ENCODE measurements at regions not wholly inside any gene's neighbourhood (a gene's known extent, or its start where the extent isn't known, plus 50 kb on each side); places are given as distances from the start of the nearest gene placed in this dataset.

GRCh38 chr6:21349834-21350233 lies 243.7 kb upstream of the SOX4 start:
- BruUV-seq (replicated peaks): no TSS peak
- Histone ChIP-seq H3K36me3 (ENCODE audit: control insufficient read depth, insufficient read depth, low read length) (no peaks in the 10 kb centered on the region), H3K4me3 (ENCODE audit: low read depth, low read length) (no peak overlapping the region), H3K4me1 (no peaks in the 10 kb centered on the region), H3K27me3 (replicated peaks; ENCODE audit: control insufficient read depth, insufficient read depth, low read length) (no peaks in the 10 kb centered on the region), H3K9me3 (no peaks in the 10 kb centered on the region)
- Mint-ChIP-seq H3K4me1 (ENCODE audit: low read depth, unreplicated experiment) (peaks cover 8% of the 10 kb centered on the region), H3K27me3 (ENCODE audit: insufficient read depth, unreplicated experiment) (no peaks in the 10 kb centered on the region), H3K4me3 (ENCODE audit: unreplicated experiment) (no peak overlapping the region), H3K27ac (ENCODE audit: unreplicated experiment) (no peak overlapping the region), H3K9me3 (ENCODE audit: unreplicated experiment) (no peaks in the 10 kb centered on the region), H3K36me3 (ENCODE audit: insufficient read depth, unreplicated experiment) (no peaks in the 10 kb centered on the region)
- no peak for TF ChIP-seq CTCF (IDR thresholded peaks at IDR 0.05; ENCODE audit: insufficient read depth in 1 of 2, low read depth in 1 of 2, low read length in 1 of 2, severe bottlenecking in 1 of 2, unreplicated experiment in 1 of 2)
- ChIA-PET POLR2A (interaction anchor here (0.6 kb wide), 1 partner anchor 926 kb away, joined by 3 read pairs; no protein-coding TSS in a partner anchor), CTCF (no interaction called here)
- intact Hi-C loops (cut with micrococcal nuclease; ENCODE audit: unreplicated experiment): no loop called here
- DNase-seq: no peak

DNA sequence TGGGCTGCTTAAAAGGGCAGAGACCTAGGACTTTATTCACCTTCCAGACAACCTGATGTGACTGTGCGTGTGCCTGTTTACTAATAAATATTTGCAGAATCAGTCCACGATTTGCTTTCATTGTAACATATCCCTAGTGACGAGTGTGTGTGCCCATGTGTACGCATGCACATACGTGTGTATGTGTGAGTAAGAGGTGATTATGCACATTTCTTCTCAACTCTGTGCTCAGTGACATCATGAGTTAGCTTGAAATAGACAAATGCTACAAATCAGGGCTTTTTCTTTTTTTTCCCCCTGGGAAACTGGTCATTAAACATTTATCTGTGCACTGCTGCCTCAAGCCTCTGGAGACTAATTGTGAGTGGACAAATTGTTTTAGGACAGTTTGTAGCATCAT lies 242.6 kb upstream of the SOX4 start:
- peaks cover 14% of the 10 kb centered on the region for H3K4me1 Mint-ChIP-seq (ENCODE audit: low read depth, unreplicated experiment)
- intact Hi-C loops (cut with micrococcal nuclease; ENCODE audit: unreplicated experiment): no loop called here
- ChIA-PET CTCF (no interaction called here), POLR2A (interaction anchor here (1.1 kb wide), 1 partner anchor 242 kb away, joined by 3 read pairs; the partner anchor contains the start of gene SOX4)
- peaks cover 10% of the 10 kb centered on the region for H3K4me1 ChIP-seq
- H3K9me3 Mint-ChIP-seq (ENCODE audit: unreplicated experiment): no peaks in the 10 kb centered on the region
- H3K27me3 Mint-ChIP-seq (ENCODE audit: insufficient read depth, unreplicated experiment): no peaks in the 10 kb centered on the region
- H3K27me3 ChIP-seq (replicated peaks; ENCODE audit: control insufficient read depth, insufficient read depth, low read length): no peaks in the 10 kb centered on the region
- no peaks in the 10 kb centered on the region for H3K36me3 Mint-ChIP-seq (ENCODE audit: insufficient read depth, unreplicated experiment)
- H3K27ac Mint-ChIP-seq (ENCODE audit: unreplicated experiment): no peak overlapping the region
- no peak for TF ChIP-seq CTCF (IDR thresholded peaks at IDR 0.05; ENCODE audit: insufficient read depth in 1 of 2, low read depth in 1 of 2, low read length in 1 of 2, severe bottlenecking in 1 of 2, unreplicated experiment in 1 of 2)
- no peak for DNase-seq
- no peaks in the 10 kb centered on the region for H3K36me3 ChIP-seq (ENCODE audit: control insufficient read depth, insufficient read depth, low read length)
- no peak overlapping the region for H3K4me3 ChIP-seq (ENCODE audit: low read depth, low read length)
- no peaks in the 10 kb centered on the region for H3K9me3 ChIP-seq
- no peak overlapping the region for H3K4me3 Mint-ChIP-seq (ENCODE audit: unreplicated experiment)
- no TSS peak for BruUV-seq (replicated peaks)

DNA sequence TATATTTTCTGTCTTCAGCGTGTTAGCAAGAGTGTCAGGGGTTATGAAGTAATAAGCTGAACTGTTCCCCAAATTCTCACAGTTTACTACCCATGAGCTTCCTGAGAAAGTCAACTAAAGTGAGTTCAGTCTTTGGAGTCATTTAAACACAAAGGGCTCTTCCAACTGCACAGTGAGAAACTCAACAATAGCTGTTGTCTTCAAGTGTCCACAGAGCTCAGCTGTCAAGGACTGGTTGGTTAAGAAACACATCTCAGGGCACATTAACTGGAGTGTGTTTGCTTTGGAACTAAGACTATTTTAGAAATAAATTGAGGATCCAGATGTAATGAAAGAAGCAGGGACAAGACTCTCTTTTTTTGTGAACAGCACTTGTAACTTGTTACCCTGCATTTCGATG lies 241.4 kb upstream of the SOX4 start:
- peaks cover 14% of the 10 kb centered on the region for H3K4me1 Mint-ChIP-seq (ENCODE audit: low read depth, unreplicated experiment)
- Histone ChIP-seq H3K9me3 (no peaks in the 10 kb centered on the region), H3K27me3 (replicated peaks; ENCODE audit: control insufficient read depth, insufficient read depth, low read length) (no peaks in the 10 kb centered on the region), H3K4me1 (peaks cover 10% of the 10 kb centered on the region), H3K4me3 (ENCODE audit: low read depth, low read length) (no peak overlapping the region), H3K36me3 (ENCODE audit: control insufficient read depth, insufficient read depth, low read length) (no peaks in the 10 kb centered on the region)
- no peak for DNase-seq
- POLR2A ChIA-PET: interaction anchor here (1.1 kb wide), 1 partner anchor 241 kb away, joined by 3 read pairs; the partner anchor contains the start of gene SOX4
- CTCF ChIA-PET: no interaction called here
- intact Hi-C loops (cut with micrococcal nuclease; ENCODE audit: unreplicated experiment): no loop called here
- no peak overlapping the region for H3K27ac Mint-ChIP-seq (ENCODE audit: unreplicated experiment)
- H3K4me3 Mint-ChIP-seq (ENCODE audit: unreplicated experiment): no peak overlapping the region
- H3K9me3 Mint-ChIP-seq (ENCODE audit: unreplicated experiment): no peaks in the 10 kb centered on the region
- TF ChIP-seq CTCF (IDR thresholded peaks at IDR 0.05; ENCODE audit: insufficient read depth in 1 of 2, low read depth in 1 of 2, low read length in 1 of 2, severe bottlenecking in 1 of 2, unreplicated experiment in 1 of 2): no peak
- H3K27me3 Mint-ChIP-seq (ENCODE audit: insufficient read depth, unreplicated experiment): no peaks in the 10 kb centered on the region
- no peaks in the 10 kb centered on the region for H3K36me3 Mint-ChIP-seq (ENCODE audit: insufficient read depth, unreplicated experiment)
- no TSS peak for BruUV-seq (replicated peaks)
